ENCODE measurements at regions not wholly inside any gene's neighbourhood (a gene's known extent, or its start where the extent isn't known, plus 50 kb on each side); places are given as distances from the start of the nearest gene placed in this dataset.

DNA sequence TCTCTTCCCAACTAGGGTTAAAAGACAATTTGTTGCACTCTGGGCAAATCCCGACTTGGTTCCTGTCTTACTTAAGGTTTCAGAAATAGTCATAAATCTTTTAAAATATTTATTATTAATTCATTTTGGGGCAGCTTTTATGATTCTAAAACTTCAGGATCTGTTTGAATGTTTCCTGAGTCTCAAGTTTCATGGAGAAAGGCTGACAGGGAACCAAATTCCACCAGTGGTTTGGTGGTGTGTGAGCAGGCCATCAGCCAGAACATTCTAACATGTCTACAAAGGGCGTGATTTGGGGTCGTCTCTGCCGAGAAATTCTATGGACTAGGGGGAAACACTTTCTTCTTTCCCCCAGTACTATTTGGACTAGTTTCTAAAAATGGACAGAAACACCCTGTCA is 366.4 kb downstream of the ZNF521 start:
- Mint-ChIP-seq H3K27ac (no peak overlapping the region), H3K9me3 (ENCODE audit: insufficient read depth) (no peaks in the 10 kb centered on the region), H3K4me3 (no peak overlapping the region), H3K4me1 (peaks cover 10% of the 10 kb centered on the region), H3K27me3 (peaks cover 33% of the 10 kb centered on the region)
- intact Hi-C loops (cut with micrococcal nuclease), result no loop called here
- H3K9ac ChIP-seq (ENCODE audit: low read length), result no peak overlapping the region
- ChIA-PET CTCF (no interaction called here), POLR2A (no interaction called here)
- no peak for ATAC-seq (ENCODE audit: low read depth)
- H3K4me3 ChIP-seq (ENCODE audit: control extremely low read depth in 1 of 5, extremely low read depth in 1 of 5, insufficient read depth in 1 of 5, low read depth in 2 of 5, low read length in 4 of 5), result no peak overlapping the region
- H3K4me1 ChIP-seq (ENCODE audit: control insufficient read depth in 2 of 2, insufficient read depth in 2 of 2, low read length in 2 of 2), result peaks cover 0 to 7% of the 10 kb centered on the region in 2 donors
- TF ChIP-seq EZH2 (IDR thresholded peaks at IDR 0.05; ENCODE audit: borderline replicate concordance, insufficient read depth, low read depth, low read length, poor library complexity, severe bottlenecking), result no peak
- TF ChIP-seq CTCF (IDR thresholded peaks at IDR 0.05), result no peak
- no peak for DNase-seq
- peaks cover 0 to 3% (median 0%) of the 10 kb centered on the region in 3 donors for H3K9me3 ChIP-seq (ENCODE audit: control extremely low read depth in 1 of 3, control insufficient read depth in 2 of 3, insufficient read depth in 1 of 3, low read length in 2 of 3)
- peaks cover 0 to 7% (median 0%) of the 10 kb centered on the region in 4 experiments for H3K27me3 ChIP-seq (replicated peaks in 1 of 4; ENCODE audit: control extremely low read depth in 1 of 4, control insufficient read depth in 3 of 4, insufficient read depth in 4 of 4, low read length in 3 of 4)
- H3K27ac ChIP-seq (ENCODE audit: low read length in 2 of 2), result no peak overlapping the region
- H3K4me2 ChIP-seq (replicated peaks; ENCODE audit: low read depth, low read length, poor library complexity, severe bottlenecking), result no peak overlapping the region
- no peak overlapping the region for H2AFZ ChIP-seq (ENCODE audit: insufficient read depth, low read depth, low read length, poor library complexity, severe bottlenecking)
- no peaks in the 10 kb centered on the region for H3K36me3 ChIP-seq (replicated peaks in 1 of 2; ENCODE audit: control extremely low read depth in 1 of 2, control insufficient read depth in 1 of 2, extremely low read depth in 1 of 2, insufficient read depth in 2 of 2, low read length in 1 of 2)
- H4K20me1 ChIP-seq (ENCODE audit: control insufficient read depth, insufficient read depth, low read length, poor library complexity, severe bottlenecking), result no peaks in the 10 kb centered on the region
- no CpG with 5 or more reads among the region's 4 CpGs for WGBS (ENCODE audit: insufficient coverage)
- H3K79me2 ChIP-seq (ENCODE audit: control insufficient read depth, insufficient read depth, low read length), result no peaks in the 10 kb centered on the region

- H3K4me3 ChIP-seq (ENCODE audit: control extremely low read depth in 1 of 5, extremely low read depth in 1 of 5, insufficient read depth in 1 of 5, low read depth in 2 of 5, low read length in 4 of 5), result no peak overlapping the region
- TF ChIP-seq CTCF (IDR thresholded peaks at IDR 0.05) (no peak), EZH2 (IDR thresholded peaks at IDR 0.05; ENCODE audit: borderline replicate concordance, insufficient read depth, low read depth, low read length, poor library complexity, severe bottlenecking) (no peak)
- no peak overlapping the region for H2AFZ ChIP-seq (ENCODE audit: insufficient read depth, low read depth, low read length, poor library complexity, severe bottlenecking)
- peaks cover 0 to 7% of the 10 kb centered on the region in 2 donors for H3K4me1 ChIP-seq (ENCODE audit: control insufficient read depth in 2 of 2, insufficient read depth in 2 of 2, low read length in 2 of 2)
- no peak overlapping the region for H3K9ac ChIP-seq (ENCODE audit: low read length)
- no peak for ATAC-seq (ENCODE audit: low read depth)
- H4K20me1 ChIP-seq (ENCODE audit: control insufficient read depth, insufficient read depth, low read length, poor library complexity, severe bottlenecking), result no peaks in the 10 kb centered on the region
- POLR2A ChIA-PET, result no interaction called here
- peaks cover 0 to 3% (median 0%) of the 10 kb centered on the region in 3 donors for H3K9me3 ChIP-seq (ENCODE audit: control extremely low read depth in 1 of 3, control insufficient read depth in 2 of 3, insufficient read depth in 1 of 3, low read length in 2 of 3)
- peaks cover 29% of the 10 kb centered on the region for H3K27me3 Mint-ChIP-seq
- no peaks in the 10 kb centered on the region for H3K36me3 ChIP-seq (replicated peaks in 1 of 2; ENCODE audit: control extremely low read depth in 1 of 2, control insufficient read depth in 1 of 2, extremely low read depth in 1 of 2, insufficient read depth in 2 of 2, low read length in 1 of 2)
- H3K79me2 ChIP-seq (ENCODE audit: control insufficient read depth, insufficient read depth, low read length), result no peaks in the 10 kb centered on the region
- intact Hi-C loops (cut with micrococcal nuclease), result no loop called here
- 90% methylated on average over 2 of the region's 6 CpGs for WGBS (ENCODE audit: insufficient coverage)
- no peaks in the 10 kb centered on the region for H3K9me3 Mint-ChIP-seq (ENCODE audit: insufficient read depth)
- peaks cover 10% of the 10 kb centered on the region for H3K4me1 Mint-ChIP-seq
- H3K27ac Mint-ChIP-seq, result no peak overlapping the region
- DNase-seq, result no peak
- no peak overlapping the region for H3K4me2 ChIP-seq (replicated peaks; ENCODE audit: low read depth, low read length, poor library complexity, severe bottlenecking)
- CTCF ChIA-PET, result no interaction called here
- H3K27me3 ChIP-seq (replicated peaks in 1 of 4; ENCODE audit: control extremely low read depth in 1 of 4, control insufficient read depth in 3 of 4, insufficient read depth in 4 of 4, low read length in 3 of 4), result peaks cover 0 to 7% (median 0%) of the 10 kb centered on the region in 4 experiments
- H3K4me3 Mint-ChIP-seq, result no peak overlapping the region
- H3K27ac ChIP-seq (ENCODE audit: low read length in 2 of 2), result no peak overlapping the region
Measured at GRCh38 chr18:24986666-24987302, 365.2 kb downstream of the ZNF521 start.

Measured in B cell (primary cell).